HS-5 (cell line): ENCODE measurements at regions not wholly inside any gene's neighbourhood (a gene's known extent, or its start where the extent isn't known, plus 50 kb on each side); places are given as distances from the start of the nearest gene placed in this dataset.
"Not testable (repeated sequence)": the region's sequence is repeated elsewhere in the genome, so short reads cannot be mapped to it uniquely, and the experiment has no call there.

Experiments
- DNase-seq: peaks from one replicate; pipeline ENCODE4 v3.0.0-alpha.2; 2012; ENCODE audit warnings: low read depth

- DNase-seq, result peak; percentile 32
Observed at GRCh38 chr4:159410076-159410777, 307.3 kb downstream of the RAPGEF2 start.

GRCh38 chr4:159410891-159411290 is 308.0 kb downstream of the RAPGEF2 start:
- DNase-seq, result no peak

GRCh38 chr4:159413306-159413943 is 310.5 kb downstream of the RAPGEF2 start:
- DNase-seq, result no peak

GRCh38 chr4:159414305-159414704 is 311.4 kb downstream of the RAPGEF2 start:
- no peak for DNase-seq

- DNase-seq, result no peak
Observed at GRCh38 chr4:159416073-159416472, 313.2 kb downstream of the RAPGEF2 start.

- DNase-seq, result no peak
Observed at GRCh38 chr4:159416996-159417395, 314.1 kb downstream of the RAPGEF2 start.

GRCh38 chr4:159420162-159421057 is 317.5 kb downstream of the RAPGEF2 start:
- DNase-seq, result no peak

- DNase-seq, result not testable (repeated sequence)
Observed at GRCh38 chr4:159421058-159421419, 318.2 kb downstream of the RAPGEF2 start.

- DNase-seq, result no peak
Observed at GRCh38 chr4:159422019-159422418, 319.1 kb downstream of the RAPGEF2 start.

GRCh38 chr4:159422626-159423025 is 319.7 kb downstream of the RAPGEF2 start:
- no peak for DNase-seq

- DNase-seq, result no peak
Observed at GRCh38 chr4:159425737-159426305, 322.9 kb downstream of the RAPGEF2 start.

- no peak for DNase-seq
Observed at GRCh38 chr4:159428293-159428692, 325.4 kb downstream of the RAPGEF2 start.

GRCh38 chr4:159428975-159429692 is 326.3 kb downstream of the RAPGEF2 start:
- DNase-seq, result no peak

- no peak for DNase-seq
Observed at GRCh38 chr4:159429693-159430035, 326.8 kb downstream of the RAPGEF2 start.

GRCh38 chr4:159430896-159431295 is 328.0 kb downstream of the RAPGEF2 start:
- no peak for DNase-seq

- DNase-seq, result no peak
Observed at GRCh38 chr4:159432436-159432835, 329.6 kb downstream of the RAPGEF2 start.

- DNase-seq, result no peak
Observed at GRCh38 chr4:159433337-159433736, 330.5 kb downstream of the RAPGEF2 start.

GRCh38 chr4:159434114-159434870 is 331.4 kb downstream of the RAPGEF2 start:
- no peak for DNase-seq

- no peak for DNase-seq
Observed at GRCh38 chr4:159434871-159435241, 332.0 kb downstream of the RAPGEF2 start.

- DNase-seq, result no peak
Observed at GRCh38 chr4:159435561-159436023, 332.7 kb downstream of the RAPGEF2 start.

GRCh38 chr4:159443975-159444374 is 341.1 kb downstream of the RAPGEF2 start:
- DNase-seq, result no peak
